HG02623 (cell line): ENCODE measurements at regions not wholly inside any gene's neighbourhood (a gene's known extent, or its start where the extent isn't known, plus 50 kb on each side); places are given as distances from the start of the nearest gene placed in this dataset.

Source experiments
- ATAC-seq: cut with Tn5 transposase; IDR thresholded peaks from one replicate; pipeline ENCODE4 v1.9.1; 2021; ENCODE audit warnings: moderate library complexity; ENCODE audit not compliant: unreplicated experiment

DNA sequence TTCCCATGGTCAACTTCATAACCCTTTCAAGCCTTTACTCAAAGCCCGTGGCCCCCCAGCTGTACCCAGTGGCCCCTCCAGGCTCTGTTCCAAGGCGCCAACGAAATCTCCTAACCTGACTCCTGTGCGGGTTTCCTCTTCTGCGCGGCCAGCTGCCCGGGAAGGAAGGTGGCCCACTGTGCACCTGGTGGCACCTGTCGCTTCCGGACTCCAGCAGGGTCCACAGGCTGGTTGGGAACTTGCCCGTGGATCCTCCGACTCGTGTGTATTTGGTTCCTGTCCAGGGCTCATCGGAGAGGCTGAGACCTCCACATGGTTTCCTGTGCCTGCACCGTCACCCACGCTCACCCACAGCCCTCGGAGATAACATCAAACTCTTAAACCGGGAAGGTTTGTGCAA is 335.4 kb downstream of the BRD1 start:
- no peak for ATAC-seq

DNA sequence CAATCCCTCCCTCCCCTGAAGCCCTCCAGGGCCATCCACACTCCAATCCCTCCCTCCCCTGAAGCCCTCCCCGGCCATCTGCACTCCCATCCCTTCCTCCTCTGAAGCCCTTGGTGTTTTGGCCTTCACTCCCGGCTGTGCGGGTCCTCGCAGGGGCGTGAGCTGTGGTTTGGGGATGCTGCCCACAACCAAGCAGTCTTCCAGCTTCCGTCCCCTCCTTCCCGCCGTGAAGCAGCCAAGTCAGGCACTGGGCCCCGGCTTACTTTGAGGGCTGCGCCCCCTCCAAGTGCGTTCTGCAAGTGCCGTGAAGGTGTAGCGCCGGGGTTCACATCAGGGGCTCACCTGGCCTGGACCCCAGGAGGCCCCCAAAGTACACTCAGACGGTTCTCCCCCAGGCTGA is 335.9 kb downstream of the BRD1 start:
- ATAC-seq, result no peak

DNA sequence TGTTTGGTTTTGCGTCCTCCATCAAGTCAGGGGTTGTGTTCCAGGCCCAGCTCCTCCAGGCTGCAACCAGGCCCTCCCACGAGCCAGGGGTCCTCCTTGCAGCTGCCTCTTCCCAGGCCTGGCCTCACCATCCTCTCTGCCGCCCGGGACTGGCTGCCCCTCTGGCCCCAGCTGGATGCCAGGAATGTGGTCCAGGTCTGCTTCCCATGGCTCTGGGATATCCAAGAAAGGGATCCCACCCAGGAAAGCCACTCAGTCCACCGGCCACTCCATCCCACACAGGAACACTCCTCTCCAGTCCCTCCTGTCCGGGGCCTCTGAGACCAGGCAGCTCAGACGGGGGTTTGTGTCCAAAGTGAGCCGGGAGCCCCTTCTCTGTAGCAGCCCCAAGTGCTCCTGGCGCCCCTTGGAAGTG is 336.4 kb downstream of the BRD1 start:
- no peak for ATAC-seq

DNA sequence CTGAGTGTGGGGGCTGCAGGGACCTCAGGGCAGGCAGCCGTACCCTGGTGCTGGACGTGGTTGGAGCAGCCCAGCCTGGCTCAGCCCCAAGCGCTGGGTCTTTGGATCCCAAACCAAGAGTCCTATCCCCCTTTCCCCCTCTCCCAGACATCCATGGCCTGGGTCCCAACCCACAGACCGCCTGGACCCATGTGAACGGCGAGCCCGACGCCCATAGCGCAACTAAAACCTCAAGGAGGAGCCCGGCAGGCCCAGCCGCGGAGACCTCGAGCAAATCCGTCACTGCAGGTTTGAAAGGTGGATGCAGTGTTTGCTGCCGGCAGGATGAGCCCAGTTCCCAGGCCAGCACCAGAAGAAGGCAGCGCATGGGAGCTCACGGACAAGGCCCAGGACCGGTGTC is 337.0 kb downstream of the BRD1 start:
- ATAC-seq, result no peak

DNA sequence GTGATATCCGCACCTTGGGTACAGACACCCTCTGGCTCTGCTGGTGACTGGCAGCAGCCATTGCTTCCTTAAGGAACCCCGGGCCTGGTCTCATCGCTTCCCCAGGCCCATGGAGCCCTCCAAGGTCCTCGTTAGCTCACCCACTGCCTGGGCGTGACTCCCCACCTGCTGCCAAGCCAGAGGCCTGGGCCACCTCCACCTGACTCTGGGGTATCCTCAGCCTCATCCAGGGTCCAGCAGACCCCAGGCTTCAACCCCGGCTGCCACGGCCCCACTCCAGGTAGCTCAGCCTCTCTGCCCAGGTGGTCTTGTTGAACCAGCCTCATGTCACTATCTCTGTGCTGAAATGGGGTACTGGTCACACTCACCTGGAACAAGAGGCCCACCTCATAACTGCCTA is 337.9 kb downstream of the BRD1 start:
- no peak for ATAC-seq

DNA sequence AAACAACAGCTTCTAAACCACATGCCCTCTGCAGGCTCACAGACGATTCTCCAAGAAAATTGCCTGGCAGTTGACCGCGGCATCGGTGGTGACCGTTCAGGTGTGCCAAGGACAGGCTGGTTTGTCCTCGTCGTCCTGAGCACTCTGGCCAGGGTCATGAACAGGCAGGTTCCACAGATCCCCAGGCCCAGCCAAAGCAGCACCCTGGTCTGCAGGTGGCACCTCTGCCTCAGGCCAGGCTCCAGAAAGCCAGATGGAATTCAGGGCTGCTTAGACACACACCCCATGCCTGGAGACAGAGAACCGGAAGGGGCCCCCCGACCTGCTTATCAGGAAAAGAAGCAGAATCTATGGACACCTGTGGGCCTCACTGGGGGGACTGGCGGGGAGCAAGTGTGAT is 338.7 kb downstream of the BRD1 start:
- ATAC-seq, result no peak

DNA sequence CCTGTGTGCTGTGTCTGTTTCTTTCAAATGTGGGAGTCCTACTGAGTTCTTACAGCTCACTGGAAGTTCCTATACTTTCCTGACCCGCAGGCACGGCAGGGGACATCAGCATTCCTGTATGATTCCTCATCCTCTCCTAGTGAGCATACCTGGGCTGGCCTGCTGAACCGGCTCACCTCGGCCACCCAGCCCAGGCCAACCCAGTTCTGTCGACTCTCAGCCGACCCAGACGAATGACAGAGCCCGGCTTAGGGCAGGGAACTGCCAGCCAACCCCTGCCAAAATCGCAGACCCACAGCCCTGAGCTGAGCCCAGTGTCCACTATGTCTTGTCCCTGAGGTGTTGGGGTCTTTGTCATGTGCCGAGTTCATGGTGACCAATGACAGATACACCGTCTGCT is 339.7 kb downstream of the BRD1 start:
- no peak for ATAC-seq

DNA sequence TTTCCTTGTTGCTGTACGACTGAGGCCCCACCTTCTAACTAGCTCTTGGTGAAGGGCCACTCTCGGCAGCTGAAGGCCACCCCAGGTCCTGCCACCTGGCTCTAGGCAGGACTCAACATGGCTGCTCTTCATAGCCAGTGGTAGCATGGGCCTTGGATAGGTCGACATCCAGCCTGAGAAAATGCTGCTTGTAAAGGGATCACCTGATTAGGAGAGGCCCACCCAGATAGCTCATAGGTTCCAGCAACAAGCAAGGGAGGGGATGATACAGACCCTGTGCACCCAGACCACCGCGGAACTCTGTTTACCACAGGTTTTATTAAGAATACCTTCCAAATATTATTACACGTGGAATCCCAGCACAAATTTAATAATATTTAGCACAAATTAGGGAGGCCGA is 341.4 kb downstream of the BRD1 start:
- ATAC-seq, result no peak

DNA sequence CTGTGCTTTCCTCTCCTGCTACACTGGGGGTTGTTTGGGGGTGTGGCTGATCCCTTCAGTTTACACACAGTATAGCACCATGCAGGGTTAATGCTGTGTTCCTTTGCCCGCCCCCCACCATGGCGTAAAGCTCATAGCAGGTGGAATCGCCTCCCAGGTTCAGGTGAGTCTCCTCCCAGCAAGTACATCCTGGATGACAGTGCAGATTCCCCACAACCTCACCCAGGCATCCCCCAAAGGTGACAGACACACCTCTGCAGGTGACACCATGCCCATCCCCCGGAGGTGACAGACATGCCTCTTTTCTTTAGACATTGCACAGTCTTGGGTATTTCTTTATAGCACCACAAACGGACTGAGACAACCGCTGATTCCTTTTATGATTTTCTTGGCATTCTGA is 343.7 kb downstream of the BRD1 start:
- ATAC-seq, result no peak

DNA sequence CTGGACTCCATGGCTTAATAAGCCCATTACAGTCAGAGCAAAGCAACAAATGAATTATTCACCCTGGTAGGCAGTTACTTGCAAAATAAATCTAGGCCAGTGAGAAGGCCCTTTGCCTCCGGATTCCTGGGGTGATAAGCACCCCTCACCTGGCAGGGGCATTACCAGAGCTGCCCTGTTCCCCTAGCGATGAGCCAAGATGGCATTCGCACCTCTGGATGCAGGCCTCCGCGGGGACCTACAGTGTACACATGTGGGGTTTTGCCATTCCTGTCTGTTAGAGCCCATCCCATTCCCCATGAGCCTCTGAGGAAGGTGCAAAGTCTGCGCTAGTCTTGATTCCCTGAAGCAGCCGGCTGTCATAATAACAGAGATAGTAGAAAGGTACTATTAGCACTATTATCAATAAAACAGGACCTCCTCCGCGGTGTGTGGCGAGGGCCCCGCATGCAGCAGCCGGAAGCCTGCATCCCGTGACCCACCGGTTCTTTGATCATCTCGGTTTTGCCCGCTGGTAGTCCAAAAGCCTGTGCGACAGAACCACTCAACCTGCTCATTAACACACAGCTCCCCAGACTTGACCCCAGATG is 344.3 kb downstream of the BRD1 start:
- no peak for ATAC-seq

DNA sequence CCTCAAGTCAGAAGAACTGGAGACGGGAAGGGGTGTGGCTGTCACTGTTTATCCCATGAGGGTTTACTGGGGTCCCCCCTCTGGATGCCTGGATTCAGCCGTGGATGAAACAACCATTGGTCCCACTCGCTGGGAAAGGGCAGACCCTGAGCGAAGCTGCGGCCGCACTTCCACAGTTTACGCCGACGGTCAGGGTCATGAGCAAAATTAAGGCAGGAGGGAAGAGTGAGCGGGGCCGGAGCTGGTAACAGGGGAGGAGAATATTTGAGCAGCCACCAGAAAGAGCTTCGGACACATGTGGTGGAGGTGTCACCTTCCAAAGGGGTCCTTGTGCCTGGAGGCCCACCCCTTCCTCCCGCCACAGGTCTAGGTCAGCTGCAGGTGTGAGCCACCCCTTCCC is 344.9 kb downstream of the BRD1 start:
- no peak for ATAC-seq

DNA sequence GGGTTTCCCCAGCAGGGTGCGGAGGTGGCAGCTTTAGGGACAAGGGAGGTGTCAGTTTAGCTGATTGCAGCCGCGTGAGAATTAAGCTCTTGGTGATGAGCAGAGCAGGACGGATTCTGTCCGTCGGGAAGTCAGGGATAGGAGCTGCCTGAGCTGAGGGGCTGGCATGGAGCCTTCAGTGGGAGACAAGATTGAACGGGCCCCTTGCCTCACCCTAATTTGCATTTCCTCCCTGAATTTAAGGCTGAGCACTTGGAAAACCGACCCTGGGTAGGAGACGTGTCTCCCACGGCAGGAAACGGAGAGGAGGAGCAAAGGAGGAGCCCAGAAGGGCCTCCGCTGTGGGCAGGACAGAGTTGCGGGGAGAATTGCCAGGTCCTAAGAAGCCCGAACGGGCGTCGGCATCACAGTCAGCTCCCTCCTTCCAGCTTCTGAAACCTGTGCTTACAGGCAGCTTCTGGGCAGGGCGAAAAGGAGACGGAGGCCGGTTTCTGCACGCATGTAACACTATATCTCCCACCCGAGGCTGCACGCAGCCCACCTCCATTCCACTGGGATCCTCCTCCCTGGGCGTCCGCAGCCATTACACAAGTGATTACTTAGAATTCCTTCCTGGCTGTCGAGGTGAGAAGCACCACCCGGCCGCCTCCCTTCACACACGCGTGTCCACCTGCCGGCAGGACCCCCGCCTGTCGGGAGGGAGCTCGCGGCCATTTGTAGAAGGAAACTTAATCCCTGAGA is 345.8 kb downstream of the BRD1 start:
- ATAC-seq, result no peak

DNA sequence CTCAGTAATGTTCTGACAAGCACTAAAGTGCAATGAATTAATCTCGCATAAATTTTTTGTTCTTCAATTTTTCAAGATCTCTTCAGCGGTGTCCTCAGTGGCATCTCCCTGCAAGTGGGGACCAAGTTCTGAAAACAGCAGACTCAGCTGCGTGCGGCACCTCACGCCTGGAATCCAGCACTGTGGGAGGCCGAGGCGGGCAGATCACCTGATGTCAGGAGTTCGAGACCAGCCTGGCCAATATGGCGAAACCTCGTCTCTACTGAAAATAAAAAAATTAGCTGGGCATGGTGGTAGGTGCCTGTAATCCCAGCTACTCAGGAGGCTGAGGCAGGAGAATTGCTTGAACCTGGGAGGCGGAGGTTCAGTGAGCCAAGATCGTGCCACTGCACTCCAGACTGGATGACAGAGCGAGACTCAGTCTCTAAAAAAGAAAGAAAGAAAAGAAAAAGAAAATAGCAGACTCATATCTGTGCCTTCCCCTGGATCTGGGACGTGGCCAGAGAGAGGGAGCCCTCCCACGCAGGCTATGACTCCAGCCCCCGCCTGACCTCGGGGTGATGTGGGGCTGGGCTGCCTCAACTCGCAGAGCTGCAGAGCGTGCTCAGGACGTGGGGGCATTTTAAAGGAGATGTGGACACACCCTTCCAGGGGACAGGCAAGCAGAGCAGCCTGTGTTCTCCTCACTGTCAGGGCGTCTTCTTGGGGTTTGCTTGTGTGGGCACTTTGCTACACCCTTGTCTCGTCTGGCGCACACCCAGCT is 346.6 kb downstream of the BRD1 start:
- no peak for ATAC-seq

DNA sequence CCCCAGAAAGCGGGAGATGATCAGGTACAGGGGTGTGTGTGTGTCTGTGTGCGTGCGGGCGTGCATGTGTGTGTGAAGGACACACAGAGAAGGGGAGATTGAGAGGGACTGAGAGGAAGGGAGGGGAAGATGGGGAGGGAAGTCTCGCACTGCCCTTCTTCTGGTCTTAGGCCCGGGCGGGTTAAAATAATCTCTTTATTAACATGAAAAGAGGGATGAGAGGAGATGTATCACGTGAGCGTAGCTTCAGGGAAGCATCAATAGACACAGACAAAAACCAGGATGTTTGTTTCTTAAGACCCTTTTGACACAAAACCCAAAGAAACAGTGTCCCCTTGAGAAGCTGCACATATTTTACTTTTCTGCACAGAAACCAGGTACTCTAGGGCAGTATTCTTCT is 347.3 kb downstream of the BRD1 start:
- no peak for ATAC-seq

DNA sequence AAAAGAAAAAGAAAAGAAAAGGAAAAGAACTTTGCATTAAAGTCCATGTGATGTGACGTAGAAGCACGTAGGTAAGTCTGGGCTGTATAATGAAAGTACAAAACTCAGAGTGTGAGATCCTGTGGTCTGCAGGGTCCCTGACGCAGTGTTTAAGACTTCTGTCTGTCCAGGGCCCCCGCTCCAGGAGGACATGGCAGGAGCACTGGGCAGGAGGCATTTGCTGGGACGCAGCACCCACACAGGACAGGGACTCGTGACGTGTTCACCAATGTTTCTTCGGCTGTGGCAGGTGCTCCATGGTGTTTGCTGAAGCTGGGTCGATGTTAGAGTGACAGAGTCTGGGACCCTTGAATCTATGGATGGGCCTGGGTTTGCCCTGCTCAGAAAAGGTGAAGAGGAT is 348.1 kb downstream of the BRD1 start:
- no peak for ATAC-seq

DNA sequence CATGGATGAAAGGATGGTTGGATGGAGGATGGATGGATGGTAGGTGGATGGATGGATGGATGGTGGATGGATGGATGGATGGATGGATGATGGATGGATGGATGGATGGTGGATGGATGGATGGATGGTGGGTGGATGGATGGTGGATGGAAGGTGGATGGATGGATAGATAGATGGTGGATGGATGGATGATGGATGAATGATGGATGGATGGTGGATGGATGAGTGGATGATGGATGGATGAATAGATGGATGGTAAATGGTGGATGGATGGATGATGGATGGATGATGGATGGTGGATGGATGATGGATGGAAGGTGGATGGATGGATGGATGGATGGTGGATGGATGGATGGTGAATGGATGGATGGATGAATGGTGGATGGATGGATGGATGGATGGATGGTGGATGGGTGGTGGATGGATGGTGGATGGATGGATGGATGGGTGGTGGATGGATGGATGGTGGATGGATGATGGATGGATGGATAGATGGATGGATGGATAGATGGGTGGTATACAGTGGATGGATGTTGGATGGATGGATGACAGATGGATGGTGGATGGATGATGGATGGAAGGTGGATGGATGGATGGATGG is 350.8 kb downstream of the BRD1 start:
- no peak for ATAC-seq

DNA sequence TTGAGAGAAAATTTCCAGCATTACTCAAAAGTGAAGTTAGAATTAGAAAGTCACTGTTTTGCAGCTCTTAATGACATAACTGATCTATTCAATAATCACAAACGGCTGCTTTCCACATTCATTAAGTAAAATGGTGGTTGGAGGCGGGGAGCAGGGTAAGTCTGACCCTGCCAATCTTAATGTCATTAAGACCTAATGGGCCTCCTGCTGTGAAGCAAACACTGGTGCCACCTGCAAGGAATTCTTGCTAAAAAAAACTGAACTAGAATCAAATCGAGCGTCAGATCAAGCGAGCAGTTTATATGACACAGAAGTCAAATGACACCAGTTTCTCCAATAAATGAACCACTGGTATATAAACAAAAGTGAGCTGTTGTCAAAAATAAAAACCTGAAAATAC is 351.5 kb downstream of the BRD1 start:
- no peak for ATAC-seq

DNA sequence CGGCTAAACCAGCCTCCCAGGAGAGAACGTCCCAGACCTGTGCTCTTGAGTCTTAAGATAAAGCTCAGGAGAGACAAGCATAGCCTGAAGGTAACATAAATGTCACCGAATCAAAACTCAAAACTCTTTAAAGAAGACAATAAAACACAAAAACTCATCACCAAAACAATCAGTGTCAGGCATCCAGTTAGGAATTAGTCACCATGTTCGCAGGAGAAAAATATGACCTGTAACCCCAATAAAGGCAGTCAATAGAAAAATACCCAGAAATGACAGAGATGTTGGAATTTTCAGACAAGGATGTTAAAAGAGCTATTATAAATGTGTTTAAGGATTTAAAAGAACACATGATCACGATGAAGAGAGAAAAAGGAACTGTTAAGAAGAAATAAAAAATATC is 352.4 kb downstream of the BRD1 start:
- no peak for ATAC-seq

DNA sequence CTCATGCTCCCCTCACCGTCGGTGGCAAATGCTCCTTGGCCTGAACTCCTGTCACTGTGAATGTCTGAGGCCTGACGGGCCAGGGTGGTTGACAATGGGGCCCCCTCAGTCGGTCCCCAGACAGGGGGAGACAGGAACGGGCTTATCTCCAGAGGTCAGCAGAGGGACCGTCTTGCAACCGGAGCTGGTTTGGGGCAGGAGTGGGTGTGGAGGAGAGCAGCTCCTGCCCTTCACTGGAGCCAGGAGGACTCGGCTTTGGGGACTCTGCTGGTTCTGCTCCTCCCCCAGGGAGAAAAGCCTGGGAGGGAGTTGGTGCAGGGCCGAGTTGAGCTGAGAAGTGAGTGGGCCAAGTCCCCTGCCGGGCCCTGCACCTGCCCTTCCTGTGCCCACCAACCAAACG is 354.4 kb downstream of the BRD1 start:
- no peak for ATAC-seq

DNA sequence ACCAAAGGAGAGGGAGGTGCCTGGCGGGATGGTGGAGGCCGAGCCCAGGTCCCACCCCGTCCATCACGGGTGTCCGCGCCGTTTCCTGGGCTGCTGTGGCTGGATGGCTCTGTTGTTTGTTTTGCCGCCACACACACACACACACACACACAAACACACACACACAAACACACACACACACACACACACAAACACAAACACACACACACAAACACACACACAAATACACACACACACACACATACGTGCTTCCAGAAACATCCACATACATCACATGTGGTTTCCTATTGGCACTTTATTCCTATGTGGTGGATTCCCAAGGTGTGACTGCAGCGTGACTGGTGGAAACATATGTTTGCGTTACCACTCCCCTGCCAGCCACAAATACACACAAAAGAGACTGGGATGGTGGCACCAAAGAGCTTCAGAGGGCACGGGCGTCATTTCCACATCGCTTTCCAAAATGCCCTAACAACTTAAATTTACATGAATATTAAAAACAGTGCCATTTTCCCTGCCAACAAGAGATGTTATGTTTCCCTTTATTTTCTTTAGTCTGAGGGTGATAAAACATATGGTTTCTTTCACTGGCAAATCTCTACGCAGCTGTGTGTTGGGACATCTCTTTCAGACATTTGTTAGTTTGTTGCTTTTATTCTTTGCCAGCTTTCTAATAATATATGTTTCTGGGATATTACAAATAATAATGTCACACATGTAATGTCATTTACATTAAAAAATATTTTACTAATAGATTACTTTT is 356.8 kb downstream of the BRD1 start:
- ATAC-seq, result no peak
